ENCODE measurements at regions not wholly inside any gene's neighbourhood (a gene's known extent, or its start where the extent isn't known, plus 50 kb on each side); places are given as distances from the start of the nearest gene placed in this dataset.
"Not testable (repeated sequence)": the region's sequence is repeated elsewhere in the genome, so short reads cannot be mapped to it uniquely, and the experiment has no call there.

- no peak for DNase-seq
These were observed 756.1 kb upstream of the PCDH9 start for GRCh38 chr13:67986234-67986633.

DNA sequence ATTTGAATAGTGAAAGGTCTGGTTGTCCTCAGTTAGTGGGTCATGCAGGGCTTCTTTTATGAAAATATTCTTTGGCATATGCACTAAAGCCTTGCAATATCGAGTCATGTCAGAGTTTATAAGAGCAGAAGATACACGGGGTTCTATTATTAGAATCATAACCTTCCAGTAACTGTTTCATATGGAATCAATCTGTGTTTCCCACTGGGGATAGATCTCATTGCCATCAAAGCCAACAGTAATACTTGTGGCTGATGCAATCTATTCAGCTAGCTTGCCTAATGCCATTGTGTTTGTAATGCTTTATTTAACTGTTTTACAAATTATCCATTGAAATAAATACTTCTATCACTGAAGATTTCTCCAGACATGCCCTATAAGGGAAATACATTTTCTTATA, 746.9 kb upstream of the PCDH9 start:
- no peak for DNase-seq

- DNase-seq: no peak
These were observed 741.2 kb upstream of the PCDH9 start for GRCh38 chr13:67971291-67971690.

DNA sequence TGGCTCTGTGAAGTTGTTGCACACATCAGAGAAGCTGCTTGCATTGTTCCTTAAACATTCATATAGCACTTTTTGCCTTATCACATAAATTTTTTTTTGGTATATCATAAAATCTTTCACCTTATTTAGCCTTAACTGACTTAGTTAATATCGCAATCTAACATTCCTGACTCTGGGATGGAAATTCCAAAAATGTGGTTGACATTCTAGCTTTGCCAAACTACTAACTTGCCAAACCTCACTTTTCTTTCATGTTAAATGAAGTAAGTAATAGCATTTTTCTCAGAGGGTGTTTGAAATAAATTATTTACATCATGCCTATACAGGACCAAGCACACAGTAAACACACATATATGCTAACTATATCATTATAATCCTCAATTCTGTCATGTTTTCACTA, 736.9 kb upstream of the PCDH9 start:
- DNase-seq: no peak

- no peak for DNase-seq
These were observed 735.9 kb upstream of the PCDH9 start for GRCh38 chr13:67966065-67966464.

GRCh38 chr13:67964986-67965385, 734.9 kb upstream of the PCDH9 start:
- DNase-seq: no peak

DNA sequence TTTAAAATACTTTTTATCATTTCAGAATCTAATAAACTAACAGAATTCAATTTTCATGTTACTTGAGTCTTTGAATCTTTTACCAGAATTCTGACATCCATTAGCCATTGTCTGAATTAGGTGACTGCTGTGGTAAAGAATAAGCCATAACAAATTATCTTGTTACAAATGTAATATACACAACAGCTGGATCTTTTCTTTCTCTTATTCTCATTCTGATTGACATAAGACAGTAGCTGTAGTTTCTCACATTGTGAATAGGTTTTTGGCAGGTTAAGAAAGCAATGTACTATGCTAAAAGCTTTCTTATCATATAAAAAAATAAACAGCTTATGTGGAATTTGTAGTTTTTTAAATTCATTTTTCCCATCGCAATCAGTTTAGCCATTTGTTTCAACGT, 734.0 kb upstream of the PCDH9 start:
- no peak for DNase-seq

GRCh38 chr13:67961331-67961730, 731.2 kb upstream of the PCDH9 start:
- no peak for DNase-seq

DNA sequence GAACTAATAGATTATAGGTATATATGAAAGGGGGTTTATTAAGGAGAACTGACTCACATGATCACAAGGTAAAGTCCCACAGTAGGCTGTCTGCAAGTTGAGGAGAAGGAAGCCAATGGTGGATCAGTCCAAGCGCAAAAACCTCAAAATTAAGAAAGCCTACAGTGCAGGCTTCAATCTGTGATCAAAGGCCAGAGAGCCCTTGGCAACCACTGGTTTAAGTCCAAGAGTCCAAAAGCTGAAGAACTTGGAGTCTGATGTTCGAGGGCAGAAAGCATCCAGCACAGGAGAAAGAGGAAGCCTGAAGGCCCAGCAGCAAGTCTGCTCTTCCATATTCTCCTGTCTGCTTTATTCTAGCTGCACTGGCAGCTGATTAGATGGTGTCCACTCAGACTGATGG, 721.3 kb upstream of the PCDH9 start:
- no peak for DNase-seq

- no peak for DNase-seq
These were observed 720.5 kb upstream of the PCDH9 start for GRCh38 chr13:67950603-67951002.

DNA sequence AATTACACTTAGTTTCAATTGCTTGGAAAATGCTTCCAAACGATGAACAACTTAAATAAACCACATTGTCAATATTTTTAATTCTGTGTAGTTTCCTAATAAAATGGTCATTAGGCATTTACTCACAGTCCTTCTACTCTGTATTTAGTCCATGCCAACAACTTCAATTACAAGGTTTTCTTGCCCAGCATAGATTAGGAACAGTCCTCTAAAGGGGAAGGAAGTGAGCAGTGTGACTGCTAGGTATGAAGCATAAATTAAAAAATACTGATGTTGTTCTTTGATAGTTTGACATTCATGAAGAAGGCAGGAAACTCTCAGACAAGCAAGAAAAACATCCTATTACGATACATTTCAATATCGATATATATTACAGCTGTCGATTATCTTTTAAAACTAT, 716.0 kb upstream of the PCDH9 start:
- DNase-seq: no peak

DNA sequence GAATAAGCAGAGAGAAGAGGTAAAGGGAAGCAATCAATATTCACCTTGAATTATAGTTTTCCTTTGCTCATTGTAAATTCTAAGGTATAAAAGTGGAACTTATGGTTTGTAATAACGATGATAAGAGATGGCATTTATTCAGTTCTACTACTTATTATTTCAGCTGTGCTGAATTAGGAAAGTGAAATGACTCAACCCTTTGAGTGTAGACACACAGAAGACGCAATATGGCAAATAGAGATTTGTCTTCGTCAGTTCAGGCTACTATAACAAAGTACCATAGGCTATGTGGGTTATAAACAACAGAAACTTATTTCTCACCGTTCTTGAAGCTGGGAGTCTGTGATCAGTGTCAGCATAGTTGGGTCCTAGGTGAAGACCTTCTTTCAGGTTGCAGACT, 713.0 kb upstream of the PCDH9 start:
- no peak for DNase-seq

GRCh38 chr13:67935626-67936025, 705.5 kb upstream of the PCDH9 start:
- no peak for DNase-seq

DNA sequence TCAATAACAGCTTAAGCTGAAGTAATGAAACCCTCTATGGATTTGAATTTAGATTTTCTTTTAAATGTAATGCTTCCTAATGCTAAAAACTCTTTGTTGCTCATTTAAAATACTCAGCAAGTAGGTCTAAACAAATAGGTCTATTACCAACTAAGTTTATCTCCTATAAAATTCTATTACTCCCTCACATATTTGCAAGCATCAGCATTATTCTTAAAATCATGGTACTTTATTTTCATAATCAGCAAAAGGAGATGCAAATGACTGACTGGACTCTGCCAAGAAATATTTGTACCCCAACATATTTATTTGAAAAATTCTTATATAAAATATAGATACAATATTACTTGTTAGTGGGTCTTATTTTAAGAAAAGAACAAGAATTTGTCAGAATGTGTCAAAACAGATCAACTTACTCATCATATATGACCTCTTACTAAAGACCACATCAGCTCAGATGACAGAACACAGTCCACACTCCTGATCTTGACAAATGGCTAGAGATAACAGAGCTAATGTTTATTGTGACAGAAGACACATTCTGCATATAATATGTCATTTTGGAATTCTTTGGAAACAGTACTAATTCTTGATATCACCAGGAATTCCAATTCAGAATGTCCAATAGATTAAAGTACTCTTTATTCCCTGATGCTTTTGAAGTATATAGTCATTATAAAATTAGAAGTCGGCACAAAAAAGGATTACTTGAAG, 704.6 kb upstream of the PCDH9 start:
- DNase-seq: no peak

DNA sequence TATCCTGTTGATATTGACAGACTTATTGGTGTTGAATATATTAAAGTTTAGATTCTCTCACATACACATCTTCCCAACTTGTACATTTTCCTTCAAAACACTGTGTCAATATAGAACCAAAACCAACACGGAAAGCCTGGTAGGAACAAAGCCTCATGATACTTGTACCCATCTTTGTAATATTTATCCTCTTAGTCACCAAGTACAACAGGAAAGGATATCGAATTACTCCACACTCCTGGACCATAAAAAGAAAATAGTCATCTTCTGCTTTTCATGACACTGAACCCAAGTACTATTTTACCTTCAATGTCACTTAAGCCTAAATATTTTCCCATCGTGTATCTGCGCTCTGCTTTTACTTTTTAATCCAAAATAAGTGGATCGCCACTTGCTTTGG, 702.9 kb upstream of the PCDH9 start:
- no peak for DNase-seq

DNA sequence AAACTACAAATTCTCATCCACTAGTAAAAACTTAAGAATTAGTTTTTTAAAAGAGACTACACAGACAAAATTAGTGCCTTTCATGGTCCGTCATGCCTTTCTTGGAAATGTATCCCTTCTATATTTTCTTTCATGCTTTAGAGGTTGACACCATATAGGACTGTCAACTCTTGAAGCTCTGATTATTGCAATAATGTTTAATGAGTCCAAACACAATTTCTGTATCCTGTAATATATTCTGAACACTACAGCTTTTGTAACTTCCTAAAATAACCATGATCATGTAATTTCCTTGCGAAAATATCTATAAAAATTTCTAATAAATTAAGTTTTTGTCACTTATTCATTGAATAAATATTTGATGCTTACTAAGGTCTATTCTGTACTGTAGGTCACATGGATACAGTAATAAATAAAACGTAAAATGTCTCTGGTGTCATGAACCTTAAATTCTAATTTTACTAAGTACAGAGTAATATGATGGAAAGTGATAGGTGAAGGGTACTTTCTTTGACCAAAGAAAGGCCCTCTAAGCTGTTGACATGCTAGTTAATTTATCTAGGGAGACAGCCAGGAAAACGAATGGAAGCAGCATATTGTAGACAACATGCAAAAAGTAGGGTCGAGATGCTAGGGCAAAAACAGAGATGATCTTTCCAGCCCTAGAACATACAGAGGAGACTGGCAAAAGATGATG, 687.3 kb upstream of the PCDH9 start:
- no peak for DNase-seq

- no peak for DNase-seq
These were observed 686.5 kb upstream of the PCDH9 start for GRCh38 chr13:67916650-67917049.

GRCh38 chr13:67914535-67914934, 684.4 kb upstream of the PCDH9 start:
- DNase-seq: no peak

DNA sequence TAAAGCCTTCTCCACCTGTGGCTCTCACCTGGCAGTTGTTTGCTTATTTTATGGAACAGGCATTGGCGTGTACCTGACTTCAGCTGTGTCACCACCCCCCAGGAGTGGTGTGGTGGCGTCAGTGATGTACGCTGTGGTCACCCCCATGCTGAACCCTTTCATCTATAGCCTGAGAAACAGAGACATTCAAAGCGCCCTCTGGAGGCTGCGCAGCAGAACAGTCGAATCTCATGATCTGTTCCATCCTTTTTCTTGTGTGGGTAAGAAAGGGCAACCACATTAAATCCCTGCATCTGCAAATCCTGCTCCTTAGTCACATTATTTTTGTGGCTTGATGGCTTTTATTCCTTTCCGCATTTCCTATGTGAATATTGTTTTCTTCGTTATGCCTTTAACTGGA, 672.8 kb upstream of the PCDH9 start:
- not testable (repeated sequence) for DNase-seq

GRCh38 chr13:67880916-67881315, 650.8 kb upstream of the PCDH9 start:
- DNase-seq: no peak

- no peak for DNase-seq
These were observed 648.2 kb upstream of the PCDH9 start for GRCh38 chr13:67878376-67878775.

DNA sequence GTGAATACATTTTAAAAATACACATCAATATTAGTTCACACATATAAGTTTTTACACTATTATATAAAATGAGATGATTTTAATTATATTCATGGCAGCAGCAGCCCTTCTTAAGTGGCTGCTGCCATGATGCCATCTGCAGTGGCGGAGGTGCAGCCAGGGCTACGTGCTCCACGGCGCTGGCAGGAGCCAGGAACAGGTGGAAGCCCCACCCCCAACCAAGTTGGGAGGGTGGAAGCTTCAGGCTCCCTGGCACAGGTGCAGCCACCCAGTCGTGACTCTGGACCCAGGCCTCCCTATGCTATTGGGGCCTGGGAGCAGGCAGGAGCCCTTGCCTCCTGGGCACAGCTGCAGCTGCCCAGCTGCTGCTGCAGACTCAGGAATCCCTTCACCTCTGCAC, 646.9 kb upstream of the PCDH9 start:
- no peak for DNase-seq

DNA sequence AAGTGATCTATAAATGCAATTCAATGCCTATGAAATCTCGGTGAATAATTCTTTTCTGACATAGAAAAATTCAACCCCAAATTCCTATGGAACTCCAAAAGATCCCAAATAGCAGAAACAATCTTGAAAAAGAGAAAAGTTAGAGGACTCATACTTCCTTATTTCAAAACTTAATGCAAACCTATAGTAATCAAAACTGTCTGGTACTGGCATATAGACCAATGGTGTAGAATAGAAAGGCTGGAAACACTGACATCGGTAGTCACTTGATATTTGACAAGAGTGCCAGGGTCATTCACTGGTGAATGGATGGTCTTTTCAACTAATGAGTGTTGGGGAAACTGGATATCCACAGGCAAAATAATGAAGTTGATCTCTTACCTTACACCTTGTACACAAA, 637.1 kb upstream of the PCDH9 start:
- no peak for DNase-seq

- DNase-seq: no peak
These were observed 630.2 kb upstream of the PCDH9 start for GRCh38 chr13:67860315-67860714.

- no peak for DNase-seq
These were observed 629.8 kb upstream of the PCDH9 start for GRCh38 chr13:67859904-67860303.
